DOHH2 (cell line): ENCODE measurements at regions not wholly inside any gene's neighbourhood (a gene's known extent, or its start where the extent isn't known, plus 50 kb on each side); places are given as distances from the start of the nearest gene placed in this dataset.

Source experiments
- H3F3A ChIP-seq: fragments of 200-600 bp; sonication (generic), shearing (Covaris generic); 2 replicates; pipeline ENCODE4 v1.6.0; 2016; ENCODE audit warnings: antibody characterized with exemption, mild to moderate bottlenecking; ENCODE audit not compliant: control insufficient read depth, insufficient read depth
- H3K27ac ChIP-seq: fragments of 200-600 bp; sonication (generic); 2 replicates; pipeline ENCODE4 v1.5.1; 2014; ENCODE audit warnings: low read depth, mild to moderate bottlenecking, low read length, moderate library complexity
- H3K27me3 ChIP-seq: fragments of 200-600 bp; sonication (generic); 2 replicates; pipeline ENCODE4 v1.6.1; 2014; ENCODE audit warnings: mild to moderate bottlenecking, low read length, mixed read lengths; ENCODE audit not compliant: control insufficient read depth
- H3K36me3 ChIP-seq: fragments of 200-600 bp; sonication (generic); 2 replicates; pipeline ENCODE4 v1.6.1; 2014; ENCODE audit warnings: mild to moderate bottlenecking, low read length, moderate library complexity, mixed read lengths; ENCODE audit not compliant: control insufficient read depth
- H3K4me1 ChIP-seq: fragments of 200-600 bp; sonication (generic); 2 replicates; pipeline ENCODE4 v1.6.1; 2014; ENCODE audit warnings: mild to moderate bottlenecking, low read length, mixed read lengths; ENCODE audit not compliant: control insufficient read depth
- H3K4me2 ChIP-seq: fragments of 200-600 bp; sonication (generic); 2 replicates; pipeline ENCODE4 v1.6.0; 2014; ENCODE audit warnings: mild to moderate bottlenecking, low read length, moderate library complexity
- H3K4me3 ChIP-seq: fragments of 200-600 bp; sonication (generic); 2 replicates; pipeline ENCODE4 v1.5.1; 2014; ENCODE audit warnings: mild to moderate bottlenecking, low read length, mixed read lengths
- H3K79me2 ChIP-seq: fragments of 200-600 bp; sonication (generic); 2 replicates; pipeline ENCODE4 v1.6.1; 2014; ENCODE audit warnings: mild to moderate bottlenecking, low read length, mixed read lengths; ENCODE audit not compliant: control insufficient read depth
- H3K9me2 ChIP-seq: fragments of 200-600 bp; sonication (generic); replicated peaks from 2 replicates; pipeline ENCODE4 v1.6.1; 2014; ENCODE audit warnings: mild to moderate bottlenecking, low read length, mixed read lengths; ENCODE audit not compliant: control insufficient read depth
- H3K9me3 ChIP-seq: fragments of 200-600 bp; sonication (generic); 2 replicates; pipeline ENCODE4 v1.6.1; 2014; ENCODE audit warnings: antibody characterized with exemption, low read length, mixed read lengths; ENCODE audit not compliant: control insufficient read depth, insufficient read depth
- H4K20me1 ChIP-seq: fragments of 200-600 bp; sonication (generic); 2 replicates; pipeline ENCODE4 v1.6.0; 2014; ENCODE audit warnings: low read depth, mild to moderate bottlenecking, antibody characterized with exemption, low read length, moderate library complexity; ENCODE audit not compliant: control insufficient read depth, insufficient read depth
- CTCF ChIP-seq: fragments of 200-600 bp; sonication (generic); IDR thresholded peaks from one replicate; pipeline ENCODE4 v1.5.1; 2014; ENCODE audit warnings: antibody characterized with exemption, mild to moderate bottlenecking, low read depth, low read length; ENCODE audit not compliant: poor library complexity, severe bottlenecking
- EZH2phosphoT487 ChIP-seq: fragments of 200-600 bp; sonication (generic); IDR thresholded peaks from 2 replicates; pipeline ENCODE4 v1.6.1; 2017; ENCODE audit warnings: borderline replicate concordance, mild to moderate bottlenecking, antibody characterized with exemption, low read length, moderate library complexity, mixed read lengths

GRCh38 chr11:15673408-15673831 is 558.7 kb downstream of the INSC start:
- H4K20me1 ChIP-seq = no peaks in the 10 kb centered on the region
- TF ChIP-seq CTCF = no peak
- TF ChIP-seq EZH2phosphoT487 = no peak
- H3K4me2 ChIP-seq = no peak overlapping the region
- no peaks in the 10 kb centered on the region for H3F3A ChIP-seq
- no peaks in the 10 kb centered on the region; the same call in 1 of the 2 replicates for H3K9me3 ChIP-seq
- H3K4me3 ChIP-seq = no peak overlapping the region
- H3K36me3 ChIP-seq = no peaks in the 10 kb centered on the region
- H3K27me3 ChIP-seq = no peaks in the 10 kb centered on the region
- no peaks in the 10 kb centered on the region for H3K4me1 ChIP-seq
- H3K27ac ChIP-seq = no peak overlapping the region
- H3K9me2 ChIP-seq = no peaks in the 10 kb centered on the region
- no peaks in the 10 kb centered on the region for H3K79me2 ChIP-seq

DNA sequence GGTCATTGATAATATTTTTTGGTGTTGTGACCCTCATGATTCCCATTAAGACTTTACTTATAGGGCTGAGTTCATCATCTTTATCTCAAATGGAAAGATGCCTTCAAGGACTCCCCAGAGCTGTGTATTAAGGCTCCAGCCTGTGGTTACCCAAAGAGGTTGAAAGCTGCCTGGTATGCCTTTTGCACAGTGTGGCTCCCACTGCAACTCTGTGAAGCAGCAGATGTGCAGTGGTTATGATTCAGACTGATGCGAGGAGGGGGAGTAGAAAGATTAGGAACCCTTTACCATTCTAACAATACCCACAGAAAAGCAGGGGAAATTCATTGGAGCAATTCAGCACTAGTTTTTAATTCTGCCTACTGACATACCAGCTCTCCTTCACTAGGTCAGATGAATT is 560.0 kb downstream of the INSC start:
- no peaks in the 10 kb centered on the region for H3K4me1 ChIP-seq
- H3K36me3 ChIP-seq = no peaks in the 10 kb centered on the region
- no peak overlapping the region for H3K27ac ChIP-seq
- no peaks in the 10 kb centered on the region for H3K27me3 ChIP-seq
- no peaks in the 10 kb centered on the region for H3K79me2 ChIP-seq
- no peaks in the 10 kb centered on the region for H3F3A ChIP-seq
- TF ChIP-seq EZH2phosphoT487 (no peak), CTCF (no peak)
- H3K9me2 ChIP-seq = no peaks in the 10 kb centered on the region
- H3K4me3 ChIP-seq = no peak overlapping the region
- H4K20me1 ChIP-seq = no peaks in the 10 kb centered on the region
- no peak overlapping the region for H3K4me2 ChIP-seq
- H3K9me3 ChIP-seq = no peaks in the 10 kb centered on the region; the same call in 1 of the 2 replicates

DNA sequence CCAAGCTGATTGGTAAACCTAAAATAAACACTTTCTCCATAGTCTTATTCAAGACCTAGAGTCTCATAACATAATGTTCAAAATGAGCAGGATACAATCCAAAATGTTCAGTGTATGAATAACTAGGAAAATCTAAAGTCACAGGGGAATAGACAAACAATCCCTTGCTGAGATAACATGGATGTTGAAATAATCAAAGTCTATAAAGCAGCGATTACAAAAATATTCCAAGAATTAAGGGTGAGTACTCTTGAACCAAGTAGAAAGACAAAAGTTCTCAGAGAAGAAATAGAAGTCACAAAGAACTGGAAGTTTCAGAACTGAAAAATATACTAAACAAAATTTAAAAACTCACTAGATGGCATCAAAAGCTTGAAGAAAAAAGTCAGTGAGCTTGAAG is 561.0 kb downstream of the INSC start:
- H3K27me3 ChIP-seq = no peaks in the 10 kb centered on the region
- H3K4me2 ChIP-seq = no peak overlapping the region
- H3K4me1 ChIP-seq = no peaks in the 10 kb centered on the region
- H3K79me2 ChIP-seq = no peaks in the 10 kb centered on the region
- H3K9me2 ChIP-seq = no peaks in the 10 kb centered on the region
- TF ChIP-seq EZH2phosphoT487 (no peak), CTCF (no peak)
- no peaks in the 10 kb centered on the region for H4K20me1 ChIP-seq
- no peaks in the 10 kb centered on the region for H3K36me3 ChIP-seq
- no peak overlapping the region for H3K27ac ChIP-seq
- no peak overlapping the region for H3K4me3 ChIP-seq
- H3F3A ChIP-seq = no peaks in the 10 kb centered on the region
- no peaks in the 10 kb centered on the region; the same call in 1 of the 2 replicates for H3K9me3 ChIP-seq

- no peak overlapping the region for H3K27ac ChIP-seq
- H3F3A ChIP-seq = no peaks in the 10 kb centered on the region
- H3K36me3 ChIP-seq = no peaks in the 10 kb centered on the region
- H4K20me1 ChIP-seq = no peaks in the 10 kb centered on the region
- H3K9me2 ChIP-seq = no peaks in the 10 kb centered on the region
- no peaks in the 10 kb centered on the region for H3K27me3 ChIP-seq
- no peak overlapping the region for H3K4me3 ChIP-seq
- no peaks in the 10 kb centered on the region for H3K9me3 ChIP-seq
- TF ChIP-seq EZH2phosphoT487 (no peak), CTCF (no peak)
- H3K4me2 ChIP-seq = no peak overlapping the region
- H3K4me1 ChIP-seq = no peaks in the 10 kb centered on the region
- no peaks in the 10 kb centered on the region for H3K79me2 ChIP-seq
Measured at GRCh38 chr11:15677181-15677580, 562.5 kb downstream of the INSC start.
